Stimulated activated naive CD4-positive, alpha-beta T cell treated with Interleukin-2 at 50 U/mL for 16 hours (primary cell): ENCODE measurements at regions not wholly inside any gene's neighbourhood (a gene's known extent, or its start where the extent isn't known, plus 50 kb on each side); places are given as distances from the start of the nearest gene placed in this dataset.

Experiments
- DNase-seq: peaks from one replicate; lab custom pipeline; 2025; lab: John Stamatoyannopoulos, UW

DNA sequence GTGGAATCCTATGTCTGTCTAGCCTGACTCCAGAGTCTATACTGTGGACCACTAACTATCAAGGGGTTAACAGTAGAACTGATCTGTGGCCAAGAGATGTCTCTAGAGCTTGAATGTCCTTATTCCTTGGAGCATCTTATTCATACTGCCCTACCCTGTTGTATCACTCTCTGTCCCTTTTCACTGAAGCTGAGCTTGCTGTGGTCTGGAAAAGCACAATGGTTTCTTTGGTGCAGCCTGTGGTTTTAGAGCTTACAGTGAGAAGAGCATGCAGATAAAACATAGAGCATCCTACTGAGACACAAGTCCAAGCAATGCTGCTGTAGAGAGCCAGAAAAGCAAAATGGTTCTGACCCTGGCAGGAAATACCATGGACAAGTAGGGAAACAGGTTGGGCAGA is 367.0 kb upstream of the ATP2B1 start:
- DNase-seq = no peak

DNA sequence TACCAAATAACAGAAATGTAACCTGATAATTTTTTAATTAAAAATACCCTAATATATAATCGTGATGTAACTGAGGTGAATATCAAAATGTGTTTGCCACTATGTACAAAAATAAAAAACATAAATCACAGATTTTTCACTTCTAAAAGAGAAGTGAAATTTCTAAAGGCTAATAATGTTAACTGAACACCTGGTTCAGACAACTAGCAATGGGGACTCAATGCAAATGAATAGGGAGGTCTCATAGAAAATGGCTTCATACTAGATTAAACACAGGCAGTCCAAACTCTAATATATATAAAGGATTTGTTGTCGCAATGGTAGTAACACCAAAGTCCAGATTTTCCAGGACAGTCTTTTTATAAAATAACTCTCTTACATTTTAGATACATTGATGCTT is 365.4 kb upstream of the ATP2B1 start:
- no peak for DNase-seq

GRCh38 chr12:90071996-90072395 is 363.4 kb upstream of the ATP2B1 start:
- DNase-seq = no peak

DNA sequence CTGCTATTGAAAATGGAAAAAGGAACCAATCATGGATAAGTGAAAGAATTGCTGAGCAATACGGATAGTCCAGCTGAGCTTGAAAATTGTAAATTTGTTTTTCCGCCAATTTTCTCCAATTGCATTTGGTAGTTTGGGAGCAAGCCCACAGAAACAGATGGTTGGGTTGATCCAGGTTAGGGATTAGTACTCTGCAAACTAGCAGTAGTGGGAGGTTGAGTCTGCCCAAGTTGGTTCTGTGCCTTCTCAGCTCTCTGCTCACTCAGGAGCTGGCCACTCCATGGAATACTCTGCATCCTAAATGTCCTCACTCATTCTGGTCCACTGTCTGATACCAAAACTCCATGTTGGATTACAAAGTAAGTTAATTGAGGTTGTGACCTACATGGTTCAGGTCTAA is 361.1 kb upstream of the ATP2B1 start:
- DNase-seq = no peak

- DNase-seq = no peak
These were observed 359.2 kb upstream of the ATP2B1 start for GRCh38 chr12:90067791-90068190.

GRCh38 chr12:90064852-90065801 is 356.5 kb upstream of the ATP2B1 start:
- DNase-seq = no peak

DNA sequence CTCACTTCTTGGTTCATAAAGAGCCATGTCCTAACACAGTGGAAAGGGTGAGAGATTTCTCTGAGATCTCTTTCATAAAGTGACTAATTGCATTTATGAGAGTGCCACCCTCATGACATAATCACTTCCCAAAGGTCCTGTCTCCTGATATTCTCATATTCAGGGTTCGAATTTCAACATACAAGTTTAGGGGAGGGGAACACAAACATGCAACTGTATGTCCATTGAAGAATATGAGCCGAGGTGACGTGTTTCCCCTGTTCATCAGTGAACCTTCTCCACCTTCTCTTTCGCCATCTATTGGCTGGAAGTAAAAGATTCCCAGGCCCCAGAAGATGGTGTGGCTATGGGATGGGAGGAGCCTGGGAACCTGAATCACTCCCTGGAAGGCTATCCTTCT is 354.2 kb upstream of the ATP2B1 start:
- no peak for DNase-seq

DNA sequence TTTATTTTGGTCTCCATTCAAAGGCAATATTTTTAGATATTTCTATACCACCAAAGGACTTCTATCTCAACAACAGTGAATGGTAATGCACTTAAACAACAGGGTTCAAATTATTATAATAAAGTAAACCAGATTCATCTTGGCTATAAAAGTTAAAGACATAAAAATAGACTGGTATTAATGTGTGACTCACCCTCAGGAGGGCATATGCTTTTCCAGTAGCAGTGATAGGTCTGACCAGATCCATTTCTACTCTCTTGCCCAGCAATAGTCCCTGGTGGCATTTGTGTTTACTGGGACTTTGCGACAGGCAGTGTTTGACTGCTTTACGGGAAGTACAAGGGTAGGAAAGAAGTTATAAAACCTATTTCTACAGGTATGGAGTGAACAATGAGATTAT is 353.2 kb upstream of the ATP2B1 start:
- DNase-seq = no peak

- DNase-seq = no peak
These were observed 351.4 kb upstream of the ATP2B1 start for GRCh38 chr12:90060031-90060430.

- no peak for DNase-seq
These were observed 350.1 kb upstream of the ATP2B1 start for GRCh38 chr12:90058704-90059103.

DNA sequence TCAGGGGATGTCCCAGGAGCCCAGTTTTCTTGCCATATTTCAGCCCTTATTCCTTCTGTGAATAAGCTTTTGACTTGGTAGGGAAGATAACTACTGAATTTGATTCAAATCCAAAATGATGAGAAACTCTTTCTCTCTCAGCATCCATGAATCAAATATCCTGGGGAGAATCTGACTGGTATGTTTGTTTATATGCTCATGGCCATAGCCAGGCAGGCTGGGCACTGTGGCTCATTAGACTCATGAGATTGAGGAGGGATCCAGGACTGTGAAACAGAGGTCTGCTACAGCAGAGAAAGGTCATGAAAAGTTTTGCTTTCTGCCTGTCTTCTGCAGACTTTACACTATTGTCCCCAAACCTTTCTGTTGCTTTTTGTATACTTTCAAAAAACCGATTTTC is 346.4 kb upstream of the ATP2B1 start:
- no peak for DNase-seq

DNA sequence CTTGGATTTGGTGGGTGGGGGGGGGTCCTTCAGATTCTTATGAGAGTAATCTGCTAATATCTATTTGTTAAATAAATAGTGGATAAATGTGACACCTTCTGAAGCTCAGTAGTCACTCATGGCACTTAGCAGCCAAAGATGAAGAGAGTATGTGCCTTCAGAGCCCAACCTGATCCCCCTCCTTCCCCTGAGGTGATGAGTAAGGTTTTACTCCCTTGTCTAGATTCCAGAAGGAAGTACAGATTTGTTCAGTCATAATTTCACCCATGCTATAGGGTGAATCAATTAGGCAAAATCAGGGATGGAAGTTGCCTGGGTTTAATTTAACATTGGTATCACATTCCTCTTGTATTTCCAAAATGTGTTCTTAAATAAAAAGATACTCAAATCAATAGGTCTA is 340.3 kb upstream of the ATP2B1 start:
- no peak for DNase-seq

DNA sequence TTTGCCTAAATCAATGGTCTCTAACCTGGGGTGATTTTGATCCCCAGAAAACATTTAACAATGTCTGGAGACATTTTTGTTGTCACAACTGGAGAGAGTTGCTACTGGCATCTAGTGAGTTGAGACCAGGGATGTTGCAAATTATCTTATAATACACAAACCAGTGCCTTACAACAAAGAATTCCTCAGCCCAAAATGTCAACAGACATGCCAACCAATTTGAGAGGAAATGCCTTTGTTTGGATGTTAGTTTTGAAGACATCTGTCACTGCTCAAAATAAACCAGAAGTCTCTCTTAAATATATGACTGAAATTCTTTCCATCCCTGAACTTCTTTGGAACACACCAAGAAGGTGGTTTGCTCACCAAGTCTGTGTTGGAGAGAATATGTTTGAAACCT is 336.9 kb upstream of the ATP2B1 start:
- no peak for DNase-seq

DNA sequence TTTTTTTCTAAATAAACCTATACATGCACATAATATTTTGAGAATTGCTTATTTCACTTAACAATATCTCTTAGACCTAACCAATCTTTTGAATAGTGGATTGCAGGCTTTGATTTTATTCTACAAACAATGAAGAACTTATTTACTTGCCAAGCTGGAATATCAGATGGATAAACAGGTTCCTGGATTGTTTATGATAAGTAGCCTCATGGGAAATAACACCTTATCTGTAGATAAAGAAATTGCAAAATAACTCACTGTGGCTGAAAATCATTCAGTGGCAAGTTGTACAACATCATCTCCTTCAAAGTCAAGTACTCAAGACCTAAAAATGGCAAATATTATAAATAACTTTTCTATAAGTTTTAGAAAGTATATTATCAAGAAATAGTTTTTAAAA is 335.4 kb upstream of the ATP2B1 start:
- DNase-seq = no peak

GRCh38 chr12:90042920-90043641 is 334.4 kb upstream of the ATP2B1 start:
- DNase-seq = no peak

DNA sequence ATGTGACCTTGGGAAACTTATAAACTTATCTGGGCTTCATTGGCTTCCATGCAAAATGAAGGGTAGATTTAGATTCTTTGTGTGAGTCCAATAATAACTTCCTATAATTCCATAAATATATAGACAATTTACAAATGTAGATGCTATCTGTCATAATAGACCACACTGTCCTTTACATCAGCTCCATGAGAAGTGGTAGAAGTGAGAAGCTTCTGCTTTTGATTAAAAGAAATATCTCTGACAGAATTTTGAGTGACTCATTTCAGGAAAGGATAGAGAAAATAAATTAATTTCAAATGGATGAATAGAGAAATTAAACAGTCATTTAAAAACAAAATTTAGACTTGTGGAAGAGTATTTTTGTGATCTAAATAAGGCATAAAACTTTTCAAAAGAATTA is 329.7 kb upstream of the ATP2B1 start:
- no peak for DNase-seq

DNA sequence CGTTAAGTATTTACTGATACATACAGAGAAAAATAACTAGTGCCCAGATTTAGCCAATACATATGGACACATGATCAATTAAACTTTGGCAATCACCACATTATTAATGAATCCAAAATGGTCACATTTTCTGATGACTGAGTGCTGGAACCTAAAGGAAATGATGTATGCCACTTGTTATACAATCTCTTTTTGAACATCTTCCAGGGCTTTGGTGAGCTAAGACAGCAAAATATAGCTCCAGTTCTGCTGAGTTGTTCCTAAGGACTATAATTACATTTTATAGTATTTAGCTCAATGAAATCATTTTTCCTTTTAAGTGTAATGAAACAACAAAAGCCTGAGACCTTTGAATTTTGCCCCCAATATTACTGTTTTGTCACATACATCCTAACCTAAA is 329.1 kb upstream of the ATP2B1 start:
- DNase-seq = no peak

- DNase-seq = no peak
These were observed 328.0 kb upstream of the ATP2B1 start for GRCh38 chr12:90036637-90037036.

DNA sequence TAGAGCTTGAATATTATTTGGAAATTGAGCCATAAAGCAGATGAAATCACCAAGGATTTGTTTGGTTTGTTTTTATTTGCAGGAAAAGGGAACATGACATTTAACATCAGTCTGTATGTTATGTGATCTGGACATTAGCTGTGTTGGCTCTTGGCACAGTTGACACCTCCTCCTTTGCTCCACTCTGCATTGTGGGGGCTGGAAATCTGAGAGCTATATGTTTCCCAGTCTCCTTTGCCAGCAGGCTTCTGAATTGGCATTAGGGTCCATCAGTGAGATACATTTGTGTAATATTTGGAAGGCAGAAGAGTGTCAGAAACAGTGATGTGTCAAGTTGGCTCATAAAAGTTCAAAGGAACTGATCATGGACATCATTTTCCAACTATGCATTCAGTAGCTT is 322.1 kb upstream of the ATP2B1 start:
- no peak for DNase-seq

DNA sequence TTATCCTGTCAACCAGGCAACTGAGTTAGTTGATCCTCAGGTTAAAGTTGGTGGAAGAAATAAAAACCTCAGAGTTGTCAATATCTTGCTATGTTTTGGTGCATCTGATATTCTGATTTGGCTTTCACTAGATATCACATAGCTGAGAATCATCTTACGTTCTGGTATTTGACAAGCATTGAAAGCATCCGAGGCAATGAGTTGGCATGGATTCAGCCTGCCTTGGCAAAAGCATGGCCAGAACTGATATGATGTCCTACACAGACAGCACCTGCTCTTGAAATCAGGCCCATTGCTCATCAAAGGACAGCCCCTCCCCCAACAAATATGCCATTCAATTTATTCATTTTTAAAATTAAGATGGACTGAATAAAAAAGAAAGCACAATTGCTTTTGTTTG is 320.7 kb upstream of the ATP2B1 start:
- DNase-seq = no peak

GRCh38 chr12:90028635-90029051 is 320.0 kb upstream of the ATP2B1 start:
- DNase-seq = no peak

GRCh38 chr12:90027889-90028634 is 319.4 kb upstream of the ATP2B1 start:
- no peak for DNase-seq

DNA sequence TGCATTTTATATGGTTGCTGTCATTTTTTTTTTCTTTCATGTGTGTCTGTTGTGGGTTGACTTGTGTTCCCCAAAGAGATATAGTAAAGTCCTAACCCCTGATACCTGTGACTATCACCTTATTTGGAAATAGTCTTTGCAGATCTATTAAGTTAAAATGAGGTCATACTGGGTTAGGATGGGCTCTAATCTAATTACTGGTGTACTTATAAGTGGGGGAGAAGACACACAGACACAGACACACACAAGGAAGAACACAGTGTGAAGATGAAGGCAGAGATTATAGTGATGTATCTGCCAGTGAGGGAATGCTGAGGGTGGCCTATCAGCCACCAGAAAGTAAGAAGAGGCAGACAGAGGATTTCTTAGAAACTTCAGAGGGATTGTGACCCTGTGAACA is 318.4 kb upstream of the ATP2B1 start:
- no peak for DNase-seq
